ENCODE measurements at regions not wholly inside any gene's neighbourhood (a gene's known extent, or its start where the extent isn't known, plus 50 kb on each side); places are given as distances from the start of the nearest gene placed in this dataset.

DNA sequence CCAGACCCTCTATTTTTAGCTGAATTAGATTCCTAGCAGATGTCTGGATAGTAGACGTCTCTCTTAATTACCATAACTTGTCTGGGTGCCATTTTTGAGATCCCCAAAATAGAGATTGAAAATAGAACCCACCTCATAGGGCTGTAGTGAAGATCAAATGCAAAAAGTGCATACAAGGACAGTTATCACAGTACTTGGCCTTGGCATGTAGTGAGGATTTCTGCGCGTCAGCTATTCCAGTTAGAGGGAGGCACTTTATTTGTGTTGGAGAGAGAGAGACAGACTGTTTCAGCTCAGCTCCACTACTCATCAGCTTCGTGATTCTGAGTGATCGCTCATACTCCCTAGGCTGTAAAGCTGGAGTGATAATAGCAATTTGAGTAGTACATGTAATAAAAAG lies 59.6 kb upstream of the CDH13 start:
- H3K4me3 ChIP-seq: no peak overlapping the region
- in situ Hi-C loops (cut with MboI; ENCODE audit: low pct_unique_long_range_greater_than_20kb in 2 of 9, low sequenced_read_pairs in 9 of 9, unreplicated experiment in 9 of 9): no loop called here
- peak in 1 of 8 experiments; percentile 67 for ATAC-seq (replicated peaks in 6 of 8)
- no peaks in the 10 kb centered on the region for H3K4me1 ChIP-seq (replicated peaks in 1 of 2)
- no peak overlapping the region for H3K27ac ChIP-seq
- 11 to 100% (median 79%) methylated on average over 1 to 5 of the region's 5 CpGs; no CpG with 5 or more reads in 1 of the 10 experiments for WGBS, 10 experiments

GRCh38 chr16:82563401-82563800 lies 63.4 kb upstream of the CDH13 start:
- Histone ChIP-seq H3K27ac (no peak overlapping the region), H3K4me1 (replicated peaks in 1 of 2) (no peaks in the 10 kb centered on the region), H3K4me3 (no peak overlapping the region)
- in situ Hi-C loops (cut with MboI; ENCODE audit: low pct_unique_long_range_greater_than_20kb in 2 of 9, low sequenced_read_pairs in 9 of 9, unreplicated experiment in 9 of 9): no loop called here
- no peak for ATAC-seq (replicated peaks in 6 of 8)
- WGBS, 10 experiments: 17 to 95% (median 77%) methylated on average over 2 to 3 of the region's 3 CpGs

GRCh38 chr16:82562183-82562683 lies 64.5 kb upstream of the CDH13 start:
- 20 to 100% (median 82%) methylated on average over 1 to 4 of the region's 4 CpGs for WGBS, 10 experiments
- in situ Hi-C loops (cut with MboI; ENCODE audit: low pct_unique_long_range_greater_than_20kb in 2 of 9, low sequenced_read_pairs in 9 of 9, unreplicated experiment in 9 of 9): no loop called here
- ATAC-seq (replicated peaks in 6 of 8): no peak

GRCh38 chr16:82560805-82561325 lies 65.9 kb upstream of the CDH13 start:
- Histone ChIP-seq H3K4me3 (no peak overlapping the region), H3K27ac (no peak overlapping the region), H3K4me1 (replicated peaks in 1 of 2) (no peaks in the 10 kb centered on the region)
- peak in 3 of 8 experiments; percentile 54 to 78 (median 59) for ATAC-seq (replicated peaks in 6 of 8)
- 0 to 100% (median 78%) methylated on average over 1 to 5 of the region's 7 CpGs; no CpG with 5 or more reads in 1 of the 10 experiments for WGBS, 10 experiments
- in situ Hi-C loops (cut with MboI; ENCODE audit: low pct_unique_long_range_greater_than_20kb in 2 of 9, low sequenced_read_pairs in 9 of 9, unreplicated experiment in 9 of 9): no loop called here

More at GRCh38 chr16:82562183-82562683, 64.5 kb upstream of the CDH13 start:
- no peak overlapping the region for H3K27ac ChIP-seq
- no peak overlapping the region for H3K4me3 ChIP-seq
- no peaks in the 10 kb centered on the region for H3K4me1 ChIP-seq (replicated peaks in 1 of 2)

DNA sequence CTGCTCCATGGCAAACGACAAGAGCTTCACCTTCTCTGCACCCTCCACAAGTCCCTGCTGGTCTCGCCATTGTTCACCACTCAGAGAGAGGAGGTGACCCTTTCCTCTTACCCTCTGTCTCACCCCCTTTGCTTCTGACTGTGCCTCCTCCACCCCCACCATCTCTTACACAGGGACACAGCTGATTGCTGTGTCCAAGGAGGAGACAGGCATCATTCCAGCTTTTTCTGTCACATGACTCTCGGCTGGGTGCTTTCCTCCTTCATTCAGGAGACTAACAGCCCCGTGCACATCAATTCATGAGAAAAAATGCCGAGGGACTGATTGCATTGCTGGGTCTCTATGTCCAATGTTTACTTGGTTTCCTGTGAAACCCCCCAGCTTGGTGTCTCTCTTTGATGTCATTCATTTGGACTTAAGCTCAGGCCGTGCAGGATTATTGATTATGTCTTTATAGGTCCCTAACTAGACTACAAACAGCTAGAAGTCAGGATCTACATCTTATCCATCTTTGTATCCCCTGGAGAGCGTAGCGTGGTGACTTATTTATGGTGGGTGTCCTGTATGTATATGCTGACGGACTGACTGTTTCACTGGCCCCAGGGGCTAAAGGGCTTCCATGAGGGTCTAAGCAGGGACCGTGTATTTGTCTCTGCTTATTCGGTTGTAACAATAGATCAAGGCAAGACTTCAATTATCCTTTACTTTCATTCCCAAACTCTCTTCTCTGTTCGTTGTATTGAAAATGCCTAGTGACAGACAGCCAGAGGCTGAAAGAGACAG lies 82.2 kb upstream of the CDH13 start:
- H3K4me3 ChIP-seq: no peak overlapping the region
- WGBS, 10 experiments: 0 to 60% (median 15%) methylated on average over 1 to 9 of the region's 12 CpGs; no CpG with 5 or more reads in 1 of the 10 experiments

GRCh38 chr16:82542714-82543113 lies 84.1 kb upstream of the CDH13 start:
- 43 to 83% (median 80%) methylated on average over 1 of the region's 1 CpG; no CpG with 5 or more reads in 4 of the 10 experiments for WGBS, 10 experiments
- in situ Hi-C loops (cut with MboI; ENCODE audit: low pct_unique_long_range_greater_than_20kb in 2 of 9, low sequenced_read_pairs in 9 of 9, unreplicated experiment in 9 of 9): no loop called here
- no peak for ATAC-seq (replicated peaks in 6 of 8)
- no peak overlapping the region for H3K27ac ChIP-seq
- peaks cover 19 to 22% of the 10 kb centered on the region in 2 donors for H3K4me1 ChIP-seq (replicated peaks in 1 of 2)
- no peak overlapping the region for H3K4me3 ChIP-seq

More for the DNA sequence above, 82.2 kb upstream of the CDH13 start:
- H3K4me1 ChIP-seq (replicated peaks in 1 of 2): peaks cover 19 to 22% of the 10 kb centered on the region in 2 donors
- in situ Hi-C loops (cut with MboI; ENCODE audit: low pct_unique_long_range_greater_than_20kb in 2 of 9, low sequenced_read_pairs in 9 of 9, unreplicated experiment in 9 of 9): no loop called here
- peak overlapping the region in 1 of 2 donors; percentile 9 for H3K27ac ChIP-seq
- ATAC-seq (replicated peaks in 6 of 8): peak in 7 of 8 experiments; percentile 18 to 95 (median 92)

GRCh38 chr16:82541103-82541502 lies 85.7 kb upstream of the CDH13 start:
- peak in 3 of 8 experiments; percentile 88 to 92 (median 90) for ATAC-seq (replicated peaks in 6 of 8)
- peaks cover 19 to 22% of the 10 kb centered on the region in 2 donors for H3K4me1 ChIP-seq (replicated peaks in 1 of 2)
- 0 to 98% (median 80%) methylated on average over 1 to 5 of the region's 5 CpGs; no CpG with 5 or more reads in 3 of the 10 experiments for WGBS, 10 experiments
- in situ Hi-C loops (cut with MboI; ENCODE audit: low pct_unique_long_range_greater_than_20kb in 2 of 9, low sequenced_read_pairs in 9 of 9, unreplicated experiment in 9 of 9): no loop called here
- H3K27ac ChIP-seq: no peak overlapping the region
- H3K4me3 ChIP-seq: no peak overlapping the region

GRCh38 chr16:82535764-82536163 lies 91.0 kb upstream of the CDH13 start:
- in situ Hi-C loops (cut with MboI; ENCODE audit: low pct_unique_long_range_greater_than_20kb in 2 of 9, low sequenced_read_pairs in 9 of 9, unreplicated experiment in 9 of 9): no loop called here
- WGBS, 10 experiments: 0 to 100% (median 40%) methylated on average over 1 to 2 of the region's 2 CpGs; no CpG with 5 or more reads in 1 of the 10 experiments
- Histone ChIP-seq H3K27ac (no peak overlapping the region), H3K4me1 (replicated peaks in 1 of 2) (no peaks in the 10 kb centered on the region), H3K4me3 (no peak overlapping the region)
- peak in 3 of 8 experiments; percentile 26 to 82 (median 61) for ATAC-seq (replicated peaks in 6 of 8)

- WGBS, 10 experiments: 72 to 100% (median 92%) methylated on average over 1 to 3 of the region's 4 CpGs; no CpG with 5 or more reads in 3 of the 10 experiments
- no peak overlapping the region for H3K27ac ChIP-seq
- no peaks in the 10 kb centered on the region for H3K4me1 ChIP-seq (replicated peaks in 1 of 2)
- ATAC-seq (replicated peaks in 6 of 8): peak in 1 of 8 experiments; percentile 38
- in situ Hi-C loops (cut with MboI; ENCODE audit: low pct_unique_long_range_greater_than_20kb in 2 of 9, low sequenced_read_pairs in 9 of 9, unreplicated experiment in 9 of 9): no loop called here
- H3K4me3 ChIP-seq: no peak overlapping the region
Measured at GRCh38 chr16:82535262-82535661, 91.5 kb upstream of the CDH13 start.

DNA sequence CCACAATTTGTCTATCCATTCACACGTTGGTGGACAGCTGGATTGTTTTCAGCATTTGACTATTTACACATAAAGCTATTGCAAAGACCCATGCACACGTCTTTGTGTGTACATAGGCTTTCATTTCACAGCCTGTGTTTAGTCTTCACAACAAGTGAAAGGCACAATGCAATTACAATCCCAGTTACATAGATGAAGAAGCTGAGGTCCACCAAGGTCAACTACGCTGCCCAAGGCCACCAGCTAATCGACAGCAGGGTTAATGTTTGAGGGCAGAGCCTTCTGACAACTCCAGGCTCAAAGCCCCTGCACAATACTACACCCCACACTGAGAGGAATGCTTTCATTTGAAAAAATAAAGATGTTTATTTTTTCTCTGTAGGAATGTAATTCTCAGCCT lies 93.6 kb upstream of the CDH13 start:
- Histone ChIP-seq H3K4me1 (replicated peaks in 1 of 2) (no peaks in the 10 kb centered on the region), H3K27ac (no peak overlapping the region), H3K4me3 (no peak overlapping the region)
- ATAC-seq (replicated peaks in 6 of 8): peak in 1 of 8 experiments; percentile 72
- in situ Hi-C loops (cut with MboI; ENCODE audit: low pct_unique_long_range_greater_than_20kb in 2 of 9, low sequenced_read_pairs in 9 of 9, unreplicated experiment in 9 of 9): no loop called here
- 0 to 79% (median 57%) methylated on average over 1 to 3 of the region's 4 CpGs; no CpG with 5 or more reads in 3 of the 10 experiments for WGBS, 10 experiments

DNA sequence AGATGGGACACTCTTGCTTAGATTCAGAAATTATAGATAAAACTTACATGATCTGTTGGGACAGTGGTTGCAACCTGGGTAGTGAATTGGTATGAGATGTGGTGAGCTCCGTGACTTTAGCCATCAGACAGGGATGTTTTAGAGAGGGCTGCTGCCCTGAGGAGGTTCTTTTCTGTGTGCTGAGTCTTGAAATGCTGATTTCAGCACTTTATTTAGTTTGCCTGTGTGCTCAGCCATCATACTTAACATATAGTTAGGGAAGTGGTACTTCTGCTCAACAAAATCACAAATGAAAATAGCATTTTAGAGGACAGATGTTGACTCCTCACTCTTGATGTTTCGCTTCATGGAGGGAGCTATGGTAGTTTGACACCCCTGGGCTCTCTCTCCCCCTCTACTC lies 95.9 kb upstream of the CDH13 start:
- in situ Hi-C loops (cut with MboI; ENCODE audit: low pct_unique_long_range_greater_than_20kb in 2 of 9, low sequenced_read_pairs in 9 of 9, unreplicated experiment in 9 of 9): no loop called here
- 0 to 90% (median 75%) methylated on average over 1 to 2 of the region's 2 CpGs; no CpG with 5 or more reads in 4 of the 10 experiments for WGBS, 10 experiments
- Histone ChIP-seq H3K4me1 (replicated peaks in 1 of 2) (no peaks in the 10 kb centered on the region), H3K27ac (no peak overlapping the region), H3K4me3 (no peak overlapping the region)
- ATAC-seq (replicated peaks in 6 of 8): no peak

DNA sequence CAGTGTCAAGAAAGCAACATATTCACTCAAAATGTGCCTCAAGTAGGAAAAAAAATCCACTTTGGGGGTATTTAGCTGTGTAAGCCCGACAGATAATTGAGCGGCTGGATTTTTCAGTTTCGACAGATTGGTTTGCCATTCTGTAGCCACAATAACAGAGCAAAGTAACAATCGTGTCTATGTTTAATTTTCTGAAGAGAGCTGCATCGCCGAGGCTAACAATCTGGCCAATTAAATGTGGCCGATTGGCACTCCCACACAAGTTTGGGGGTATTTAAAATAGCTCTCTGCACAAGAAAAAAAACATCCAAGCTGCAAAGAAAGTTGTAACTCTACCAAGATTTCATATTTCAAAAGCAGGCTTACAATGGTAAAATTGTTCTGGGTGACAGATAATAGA lies 99.7 kb upstream of the CDH13 start:
- no peaks in the 10 kb centered on the region for H3K4me1 ChIP-seq (replicated peaks in 1 of 2)
- in situ Hi-C loops (cut with MboI; ENCODE audit: low pct_unique_long_range_greater_than_20kb in 2 of 9, low sequenced_read_pairs in 9 of 9, unreplicated experiment in 9 of 9): no loop called here
- 35 to 98% (median 83%) methylated on average over 3 to 7 of the region's 7 CpGs; no CpG with 5 or more reads in 1 of the 10 experiments for WGBS, 10 experiments
- no peak for ATAC-seq (replicated peaks in 6 of 8)
- no peak overlapping the region for H3K27ac ChIP-seq
- no peak overlapping the region for H3K4me3 ChIP-seq

GRCh38 chr16:82524976-82525375 lies 101.8 kb upstream of the CDH13 start:
- no peak overlapping the region for H3K4me3 ChIP-seq
- peak in 1 of 8 experiments; percentile 52 for ATAC-seq (replicated peaks in 6 of 8)
- H3K4me1 ChIP-seq (replicated peaks in 1 of 2): peaks cover 5 to 7% of the 10 kb centered on the region in 2 donors
- in situ Hi-C loops (cut with MboI; ENCODE audit: low pct_unique_long_range_greater_than_20kb in 2 of 9, low sequenced_read_pairs in 9 of 9, unreplicated experiment in 9 of 9): no loop called here
- 17 to 100% (median 71%) methylated on average over 1 of the region's 1 CpG; no CpG with 5 or more reads in 2 of the 10 experiments for WGBS, 10 experiments
- H3K27ac ChIP-seq: no peak overlapping the region

Measured in motor neuron (in vitro differentiated cells).